IPS-NIHi7 (cell line): ENCODE measurements at regions not wholly inside any gene's neighbourhood (a gene's known extent, or its start where the extent isn't known, plus 50 kb on each side); places are given as distances from the start of the nearest gene placed in this dataset.

Source experiments
- DNase-seq: peaks from one replicate; pipeline ENCODE4 v3.0.0; 2012; ENCODE audit warnings: mixed read lengths; ENCODE audit errors: extremely low spot score

GRCh38 chr12:69062621-69063237 lies 129.8 kb upstream of the CPM start:
- no peak for DNase-seq

GRCh38 chr12:69064734-69065443 lies 131.9 kb upstream of the CPM start:
- no peak for DNase-seq

DNA sequence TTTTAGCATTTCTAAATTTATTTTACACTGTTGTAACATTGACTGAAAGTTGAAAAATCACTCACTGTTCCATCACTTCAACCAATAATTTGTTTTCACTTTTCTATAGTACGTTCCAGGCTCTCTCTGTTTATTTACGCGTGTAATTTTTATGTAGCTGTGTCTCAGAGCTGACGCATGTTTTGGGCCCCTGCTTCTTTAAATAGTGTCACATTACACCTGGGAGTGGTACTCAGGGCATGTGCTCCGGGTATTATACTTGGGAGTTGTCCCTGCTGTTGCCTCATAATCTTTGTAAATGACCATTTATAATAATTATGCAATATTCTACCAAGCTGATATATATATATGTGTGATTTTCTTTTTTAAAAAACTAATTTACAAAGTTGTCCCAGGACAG lies 132.8 kb upstream of the CPM start:
- no peak for DNase-seq

DNA sequence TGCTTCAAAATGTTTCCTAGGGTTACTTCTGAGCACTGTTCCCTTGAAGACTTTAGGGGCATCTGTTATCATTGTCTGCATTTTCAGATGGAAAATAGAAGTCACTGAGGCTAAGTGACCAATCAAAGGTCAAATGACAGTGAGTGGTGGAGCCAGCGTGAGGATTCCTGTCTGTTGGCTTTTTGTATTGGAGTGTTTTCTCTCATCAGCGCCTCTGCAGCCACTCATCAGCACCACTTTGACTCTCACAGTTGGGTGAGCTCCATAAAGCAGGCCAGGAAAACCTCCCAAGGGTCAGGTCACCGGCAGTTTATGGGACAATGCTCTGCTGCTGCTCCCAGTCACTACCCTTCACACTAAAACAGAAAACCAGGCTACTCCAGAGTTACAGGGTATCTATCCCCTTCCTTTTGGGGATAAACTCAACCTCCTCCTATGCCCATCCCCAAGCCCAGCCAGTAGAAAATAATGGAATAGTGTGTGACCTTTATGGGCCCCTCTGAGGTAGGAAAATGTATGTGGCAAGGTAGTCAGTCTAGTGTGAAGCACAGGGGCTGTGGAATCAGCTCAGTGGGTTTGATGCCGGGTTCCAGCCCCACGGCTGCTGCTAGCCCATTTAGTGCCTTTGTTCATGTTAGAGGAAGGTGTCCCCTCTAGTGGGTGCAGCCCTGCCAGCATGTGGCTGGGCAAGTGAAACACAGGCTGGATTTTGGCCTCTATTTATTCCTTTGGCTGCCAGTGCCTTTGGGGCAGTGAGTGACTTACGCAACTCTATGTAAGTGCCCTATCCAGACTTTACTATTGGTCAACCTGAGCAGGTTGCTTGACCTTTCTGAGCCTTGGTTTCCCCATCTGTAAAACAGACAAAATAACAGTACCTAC lies 133.8 kb upstream of the CPM start:
- no peak for DNase-seq

- DNase-seq: no peak
Measured at GRCh38 chr12:69067713-69068112, 134.7 kb upstream of the CPM start.

DNA sequence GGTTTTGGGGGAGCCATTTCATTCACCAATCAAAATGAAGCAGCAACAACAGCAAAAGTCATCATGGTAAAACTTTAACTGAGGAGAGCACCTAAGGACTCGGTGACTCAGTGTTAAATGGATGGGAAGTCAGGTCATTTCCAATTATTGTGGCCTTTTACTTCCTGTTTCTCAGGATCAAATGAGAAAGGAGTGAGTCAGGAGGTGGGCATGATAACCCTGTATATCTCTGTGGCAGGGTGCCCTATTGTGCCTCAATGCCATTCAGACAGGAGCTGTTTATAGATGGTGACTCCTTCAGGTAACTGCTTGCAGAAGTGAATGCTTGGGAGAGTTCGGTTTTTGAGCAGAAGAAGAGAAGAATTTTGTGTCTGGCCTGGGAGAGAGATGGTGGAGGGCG lies 135.5 kb upstream of the CPM start:
- DNase-seq: no peak

- DNase-seq: no peak
Measured at GRCh38 chr12:69069479-69069878, 136.5 kb upstream of the CPM start.

GRCh38 chr12:69070319-69071090 lies 137.5 kb upstream of the CPM start:
- DNase-seq: peak; percentile 79

DNA sequence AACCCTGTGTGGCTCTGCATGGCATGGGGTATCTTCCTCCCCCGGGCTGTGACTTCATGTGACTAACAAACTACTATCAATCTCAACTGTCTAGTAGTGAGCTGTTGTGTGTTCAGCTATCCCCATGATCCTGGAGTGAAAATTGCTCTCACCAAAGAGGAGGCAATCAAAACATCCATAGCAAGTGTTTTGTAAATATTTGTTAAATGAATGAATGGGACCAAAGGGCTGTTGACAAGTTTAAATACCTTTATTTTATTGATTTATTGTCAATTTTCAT lies 138.1 kb upstream of the CPM start:
- DNase-seq: no peak

DNA sequence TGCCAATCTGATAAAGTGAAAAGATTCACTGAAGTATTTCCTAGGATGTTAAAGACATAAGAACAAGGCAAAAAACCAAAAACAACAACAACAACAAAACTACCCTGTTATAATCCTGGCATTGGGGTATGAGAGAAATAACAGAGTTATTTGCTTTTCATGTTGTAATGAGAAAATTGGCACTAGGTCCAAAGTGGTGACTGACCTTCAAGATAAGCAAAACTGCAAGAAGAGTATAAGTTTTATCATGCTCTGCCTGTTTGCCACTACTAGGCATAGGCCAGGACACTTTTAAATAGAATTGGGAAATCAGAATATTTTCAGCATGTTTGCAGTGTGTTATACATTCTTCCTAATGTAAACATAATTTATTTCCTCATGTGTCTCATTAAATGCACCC lies 140.1 kb upstream of the CPM start:
- DNase-seq: no peak

DNA sequence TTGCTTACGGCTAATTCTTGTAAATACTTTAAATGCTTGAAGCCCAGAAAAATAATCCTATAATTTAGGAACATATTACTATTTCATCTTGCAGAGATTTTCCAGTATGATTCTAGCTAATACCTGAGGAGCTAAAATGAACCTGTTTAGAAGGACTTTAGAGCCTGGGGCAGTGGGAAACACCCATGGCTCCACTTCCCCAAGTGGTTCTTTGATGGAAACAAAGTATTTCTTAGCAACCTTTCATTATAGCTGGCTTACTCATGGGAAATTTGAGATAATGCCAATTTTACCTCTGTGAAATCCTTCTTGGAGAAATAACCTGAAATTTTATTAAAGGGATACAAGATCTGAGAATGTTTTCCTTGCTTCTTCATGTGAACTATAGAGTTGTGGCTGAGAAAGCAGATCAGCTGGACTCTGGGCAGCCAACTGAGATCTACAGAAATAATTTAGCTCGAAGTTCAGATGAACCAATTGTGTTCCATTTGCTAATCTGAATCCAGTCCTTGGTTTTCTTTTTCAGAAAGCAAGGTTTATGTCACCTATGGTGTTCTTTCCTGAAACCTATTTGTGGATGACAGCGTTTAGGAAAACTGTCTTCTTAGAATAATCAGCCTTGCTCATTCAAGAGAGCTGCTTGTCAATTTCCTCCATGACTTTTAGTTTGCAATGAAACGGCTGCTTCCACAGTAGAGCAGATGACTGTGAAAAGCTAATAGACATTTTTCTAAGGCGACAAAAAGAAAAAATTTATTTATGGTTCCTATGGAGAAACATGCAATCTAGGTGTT lies 141.8 kb upstream of the CPM start:
- no peak for DNase-seq

DNA sequence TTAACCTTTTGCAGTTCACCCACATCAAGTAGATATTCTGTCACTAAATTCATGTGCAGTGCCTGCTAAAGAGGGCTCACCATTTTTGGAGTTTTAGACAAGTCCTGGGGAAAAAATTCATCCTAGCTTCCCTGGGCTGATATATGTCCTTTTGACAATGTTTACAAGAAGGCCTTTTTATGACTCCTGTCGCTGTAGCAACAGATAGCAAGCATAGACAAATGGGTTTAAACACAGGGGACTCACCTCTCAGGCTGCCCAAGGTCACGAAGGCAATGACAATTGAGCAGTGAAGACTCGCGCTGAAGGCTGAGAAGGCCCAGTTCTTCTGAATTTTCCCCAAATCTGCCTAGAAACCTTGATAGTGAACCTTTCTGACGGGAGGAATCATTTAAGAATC lies 150.7 kb upstream of the CPM start:
- no peak for DNase-seq

GRCh38 chr12:69084816-69085378 lies 151.9 kb upstream of the CPM start:
- no peak for DNase-seq

GRCh38 chr12:69085852-69086251 lies 152.9 kb upstream of the CPM start:
- no peak for DNase-seq

DNA sequence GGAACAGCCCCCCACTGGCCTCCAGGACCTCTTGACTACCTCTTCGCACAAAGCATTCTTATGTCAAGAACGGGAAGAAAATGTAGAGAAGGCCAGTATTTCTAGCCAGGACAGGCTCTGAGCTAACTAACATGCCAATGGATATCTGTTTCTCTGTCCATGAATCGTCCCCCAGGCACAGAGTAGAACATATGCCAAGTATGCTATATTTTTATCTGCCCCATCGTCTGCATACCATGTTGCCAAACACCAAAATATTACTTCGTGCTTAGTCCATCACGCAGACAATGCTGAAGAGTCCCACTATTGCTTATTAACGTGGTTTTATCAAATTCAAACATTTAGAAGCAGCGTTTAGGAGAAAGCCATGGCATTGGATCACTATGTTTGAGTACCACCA lies 151.4 kb upstream of the CPSF6 start:
- no peak for DNase-seq

GRCh38 chr12:69090722-69091121 lies 148.6 kb upstream of the CPSF6 start:
- no peak for DNase-seq

- DNase-seq: no peak
Measured at GRCh38 chr12:69091442-69092017, 147.8 kb upstream of the CPSF6 start.

DNA sequence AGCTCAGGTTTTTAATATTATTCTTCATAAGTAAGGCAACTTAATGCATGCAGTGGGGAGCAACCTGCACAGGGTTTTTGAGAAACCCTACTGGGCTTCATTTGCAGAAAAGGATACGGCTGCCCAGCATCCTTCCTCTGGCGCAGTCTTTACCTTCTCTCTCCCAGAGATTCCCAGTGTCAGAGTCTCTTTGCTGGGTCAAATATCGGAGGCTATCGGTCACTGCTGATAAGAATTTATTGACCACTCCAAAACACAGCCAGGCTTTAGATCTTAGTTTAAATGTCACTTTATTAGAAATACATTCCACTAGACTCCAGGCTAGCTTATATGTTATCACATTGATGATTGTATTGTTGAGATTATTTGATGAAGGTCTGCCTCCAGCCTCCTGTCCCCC lies 147.2 kb upstream of the CPSF6 start:
- DNase-seq: no peak

DNA sequence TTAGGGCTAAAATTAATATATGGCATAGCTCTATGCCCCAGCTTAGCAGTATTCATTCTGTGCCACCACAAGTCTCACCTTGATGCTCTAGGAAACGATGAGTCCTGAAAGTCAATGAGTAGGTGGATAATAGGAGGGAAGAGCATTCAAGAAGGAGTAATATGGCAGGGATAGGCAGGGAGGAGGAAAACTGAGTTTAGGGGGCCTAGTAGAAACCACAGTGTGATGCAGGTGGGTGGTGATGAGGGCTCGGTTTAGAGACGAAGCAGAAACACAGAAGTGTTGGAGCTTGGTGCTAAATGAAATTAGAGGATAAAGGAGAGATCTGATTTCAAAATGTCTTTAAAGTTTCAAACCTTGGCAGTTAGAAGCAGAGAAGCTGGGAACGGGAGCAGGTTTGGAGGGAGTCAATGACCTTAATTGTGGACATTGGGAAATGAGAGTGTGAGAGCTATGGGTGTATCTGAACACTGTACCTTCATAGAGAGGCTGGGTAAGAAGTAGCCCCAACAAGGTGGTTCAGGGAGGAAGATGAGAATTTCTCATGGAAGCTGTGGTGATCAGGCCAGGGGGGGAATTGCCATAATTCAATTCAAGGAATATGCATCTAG lies 144.7 kb upstream of the CPSF6 start:
- no peak for DNase-seq

- DNase-seq: no peak
Measured at GRCh38 chr12:69095765-69096477, 143.4 kb upstream of the CPSF6 start.
